NCI-H1436 (cell line): ENCODE measurements at regions not wholly inside any gene's neighbourhood (a gene's known extent, or its start where the extent isn't known, plus 50 kb on each side); places are given as distances from the start of the nearest gene placed in this dataset.

Experiments used
- DNase-seq: peaks from one replicate; lab custom pipeline; 2025; lab: John Stamatoyannopoulos, UW

- DNase-seq = no peak
Measured at GRCh38 chr4:144302704-144303536, 162.4 kb upstream of the GYPA start.

GRCh38 chr4:144304025-144304424, 163.5 kb upstream of the GYPA start:
- DNase-seq = no peak

GRCh38 chr4:144310535-144310934, 170.0 kb upstream of the GYPA start:
- no peak for DNase-seq

GRCh38 chr4:144313370-144313769, 172.9 kb upstream of the GYPA start:
- DNase-seq = no peak

GRCh38 chr4:144316869-144317268, 176.4 kb upstream of the GYPA start:
- DNase-seq = no peak

GRCh38 chr4:144318797-144319196, 178.3 kb upstream of the GYPA start:
- no peak for DNase-seq

- no peak for DNase-seq
Measured at GRCh38 chr4:144336633-144337032, 196.1 kb upstream of the GYPA start.

- no peak for DNase-seq
Measured at GRCh38 chr4:144338148-144338547, 197.6 kb upstream of the GYPA start.

- no peak for DNase-seq
Measured at GRCh38 chr4:144338834-144339233, 198.3 kb upstream of the GYPA start.

GRCh38 chr4:144340931-144341330, 200.4 kb upstream of the GYPA start:
- DNase-seq = no peak

- no peak for DNase-seq
Measured at GRCh38 chr4:144342949-144343760, 202.6 kb upstream of the GYPA start.

- no peak for DNase-seq
Measured at GRCh38 chr4:144347121-144347520, 206.6 kb upstream of the GYPA start.

- no peak for DNase-seq
Measured at GRCh38 chr4:144350706-144351105, 210.2 kb upstream of the GYPA start.

GRCh38 chr4:144351306-144351705, 210.8 kb upstream of the GYPA start:
- no peak for DNase-seq

GRCh38 chr4:144353292-144353691, 212.8 kb upstream of the GYPA start:
- DNase-seq = no peak

GRCh38 chr4:144355811-144356757, 215.6 kb upstream of the GYPA start:
- no peak for DNase-seq

GRCh38 chr4:144356941-144357381, 216.4 kb upstream of the GYPA start:
- no peak for DNase-seq

GRCh38 chr4:144357975-144358374, 217.5 kb upstream of the GYPA start:
- no peak for DNase-seq

GRCh38 chr4:144360146-144360793, 219.8 kb upstream of the GYPA start:
- no peak for DNase-seq

- DNase-seq = no peak
Measured at GRCh38 chr4:144362366-144362765, 221.8 kb upstream of the GYPA start.

- no peak for DNase-seq
Measured at GRCh38 chr4:144363890-144364289, 223.4 kb upstream of the GYPA start.

GRCh38 chr4:144366425-144366824, 225.9 kb upstream of the GYPA start:
- DNase-seq = no peak
